ENCODE measurements at regions not wholly inside any gene's neighbourhood (a gene's known extent, or its start where the extent isn't known, plus 50 kb on each side); places are given as distances from the start of the nearest gene placed in this dataset.

GRCh38 chr4:84276752-84277151, 222.3 kb downstream of the NKX6-1 start:
- no peaks in the 10 kb centered on the region for H3K9me3 ChIP-seq
- intact Hi-C loops (cut with DNase I) = no loop called here
- TF ChIP-seq POLR2AphosphoS5 (IDR thresholded peaks at IDR 0.05) (no peak), EP300 (IDR thresholded peaks at IDR 0.05) (no peak)
- no peak overlapping the region for H3K4me3 ChIP-seq
- no peaks in the 10 kb centered on the region for H3K36me3 ChIP-seq
- no peak overlapping the region for H3K27ac ChIP-seq
- H3K4me1 ChIP-seq = no peaks in the 10 kb centered on the region
- 55 to 80% methylated on average over 1 of the region's 1 CpG for WGBS, 2 donors
- H3K27me3 ChIP-seq = no peaks in the 10 kb centered on the region
- DNase-seq = no peak

- H3K36me3 ChIP-seq = no peaks in the 10 kb centered on the region
- no peaks in the 10 kb centered on the region for H3K9me3 ChIP-seq
- H3K27ac ChIP-seq = no peak overlapping the region
- intact Hi-C loops (cut with DNase I) = no loop called here
- no peak overlapping the region for H3K4me3 ChIP-seq
- no peak for DNase-seq
- TF ChIP-seq EP300 (IDR thresholded peaks at IDR 0.05) = no peak
- TF ChIP-seq CTCF (IDR thresholded peaks at IDR 0.05) = no peak
- TF ChIP-seq POLR2AphosphoS5 (IDR thresholded peaks at IDR 0.05) = no peak
- TF ChIP-seq POLR2A (IDR thresholded peaks at IDR 0.05) = no peak
- H3K27me3 ChIP-seq = no peaks in the 10 kb centered on the region
- H3K4me1 ChIP-seq = no peaks in the 10 kb centered on the region
Measured at GRCh38 chr4:84269536-84270044, 229.5 kb downstream of the NKX6-1 start.

- no peak overlapping the region for H3K27ac ChIP-seq
- H3K27me3 ChIP-seq = no peaks in the 10 kb centered on the region
- H3K9me3 ChIP-seq = peaks cover 0 to 15% (median 2%) of the 10 kb centered on the region in 4 donors
- no peaks in the 10 kb centered on the region for H3K36me3 ChIP-seq
- intact Hi-C loops (cut with DNase I) = no loop called here
- DNase-seq = no peak
- no peak for TF ChIP-seq POLR2AphosphoS5 (IDR thresholded peaks at IDR 0.05)
- no peak for TF ChIP-seq EP300 (IDR thresholded peaks at IDR 0.05)
- no peaks in the 10 kb centered on the region for H3K4me1 ChIP-seq
- no peak overlapping the region for H3K4me3 ChIP-seq
Measured at GRCh38 chr4:84264652-84265051, 234.4 kb downstream of the NKX6-1 start.

GRCh38 chr4:84263415-84263814, 235.7 kb downstream of the NKX6-1 start:
- intact Hi-C loops (cut with DNase I) = no loop called here
- no peak for DNase-seq
- Histone ChIP-seq H3K4me3 (no peak overlapping the region), H3K27ac (no peak overlapping the region), H3K9me3 (peaks cover 0 to 19% (median 6%) of the 10 kb centered on the region in 4 donors), H3K4me1 (no peaks in the 10 kb centered on the region), H3K36me3 (no peaks in the 10 kb centered on the region), H3K27me3 (no peaks in the 10 kb centered on the region)
- TF ChIP-seq EP300 (IDR thresholded peaks at IDR 0.05) (no peak), POLR2A (IDR thresholded peaks at IDR 0.05) (no peak), POLR2AphosphoS5 (IDR thresholded peaks at IDR 0.05) (no peak), CTCF (IDR thresholded peaks at IDR 0.05) (no peak)

GRCh38 chr4:84260495-84260894, 238.6 kb downstream of the NKX6-1 start:
- Histone ChIP-seq H3K4me1 (no peaks in the 10 kb centered on the region), H3K9me3 (peaks cover 0 to 19% (median 7%) of the 10 kb centered on the region in 4 donors), H3K36me3 (no peaks in the 10 kb centered on the region), H3K27me3 (no peaks in the 10 kb centered on the region), H3K4me3 (no peak overlapping the region), H3K27ac (no peak overlapping the region)
- no peak for TF ChIP-seq POLR2AphosphoS5 (IDR thresholded peaks at IDR 0.05)
- TF ChIP-seq CTCF (IDR thresholded peaks at IDR 0.05) = no peak
- DNase-seq = no peak
- intact Hi-C loops (cut with DNase I) = no loop called here
